Esophagus muscularis mucosa (tissue), 4 donors: ENCODE measurements at regions not wholly inside any gene's neighbourhood (a gene's known extent, or its start where the extent isn't known, plus 50 kb on each side); places are given as distances from the start of the nearest gene placed in this dataset.

Experiments
- DNase-seq: peaks from one replicate; pipeline ENCODE4 v3.0.0-alpha.2; 2017; ENCODE audit errors: extremely low spot score
- H3K27ac ChIP-seq, 4 donors: fragments of 200-600 bp; sonication (generic); replicated peaks in 1 of 4; 1 replicate in 3 of 4; 2 replicates in 1 of 4; pipeline ENCODE4 v1.5.1; 2016 to 2019; ENCODE audit warnings: mild to moderate bottlenecking in 1 of 4
- H3K27me3 ChIP-seq, 4 donors: fragments of 200-600 bp; sonication (generic); one replicate each; pipeline versions ENCODE4 v1.5.1 to v1.6.0; 2016 to 2019
- H3K36me3 ChIP-seq, 4 donors: fragments of 200-600 bp; sonication (generic); one replicate each; pipeline ENCODE4 v1.5.1; 2016 to 2019
- H3K4me1 ChIP-seq, 4 donors: fragments of 200-600 bp; sonication (generic); one replicate each; pipeline ENCODE4 v1.5.1; 2016 to 2019
- H3K4me3 ChIP-seq, 4 donors: fragments of 200-600 bp; sonication (generic); 1 replicate in 2 of 4; 2 replicates in 2 of 4; pipeline ENCODE4 v1.5.1; 2016 to 2019; ENCODE audit warnings: mild to moderate bottlenecking in 4 of 4, moderate library complexity in 1 of 4
- H3K9me3 ChIP-seq, 4 donors: fragments of 200-600 bp; sonication (generic); 1 replicate in 3 of 4; 2 replicates in 1 of 4; pipeline ENCODE4 v1.5.1; 2016 to 2019
- CTCF ChIP-seq, 3 experiments: fragments of 200-600 bp in 2 of 3; fragments of 450-650 bp in 1 of 3; sonication (generic) in 2 of 3; IDR thresholded peaks; one replicate each; pipeline ENCODE4 v1.5.1; 2017 to 2019; ENCODE audit warnings: antibody characterized with exemption in 3 of 3, mild to moderate bottlenecking in 2 of 3, moderate library complexity in 1 of 3
- EP300 ChIP-seq: sonication (generic); formaldehyde crosslinking; IDR thresholded peaks from one replicate; pipeline ENCODE4 v1.6.1; 2017; ENCODE audit warnings: antibody characterized with exemption
- POLR2A ChIP-seq: fragments of 450-650 bp; IDR thresholded peaks from one replicate; pipeline ENCODE4 v1.6.1; 2017; ENCODE audit warnings: antibody characterized with exemption, moderate library complexity, mild to moderate bottlenecking, low read depth
- POLR2AphosphoS5 ChIP-seq, 2 donors: sonication (generic); formaldehyde crosslinking; IDR thresholded peaks; one replicate each; pipeline ENCODE4 v1.6.1; 2017; ENCODE audit warnings: antibody characterized with exemption in 2 of 2
- WGBS: methylation state at CpG from one replicate; pipeline ENCODE4 v1.1.5; 2018; 5-methylcytosine and 5-hydroxymethylcytosine counted together
- intact Hi-C: fragments of 100-400 bp; cut with DNase I; formaldehyde crosslinking; loops from one replicate; pipeline ENCODE4 v1.15.1; 2023

GRCh38 chr3:109921509-109921908 is 584.2 kb upstream of the DPPA4 start:
- intact Hi-C loops, result no loop called here
- Histone ChIP-seq H3K36me3 (no peaks in the 10 kb centered on the region), H3K9me3 (no peaks in the 10 kb centered on the region), H3K4me3 (no peak overlapping the region), H3K4me1 (no peaks in the 10 kb centered on the region), H3K27me3 (no peaks in the 10 kb centered on the region), H3K27ac (no peak overlapping the region)
- no peak for TF ChIP-seq CTCF (IDR thresholded peaks at IDR 0.05)
- TF ChIP-seq POLR2AphosphoS5 (IDR thresholded peaks at IDR 0.05), result no peak
- no peak for TF ChIP-seq EP300
- TF ChIP-seq POLR2A, result no peak
- DNase-seq, result no peak
- 81% methylated on average over 5 of the region's 5 CpGs for WGBS

GRCh38 chr3:109922856-109923255 is 585.5 kb upstream of the DPPA4 start:
- 63% methylated on average over 2 of the region's 2 CpGs for WGBS
- no peak for TF ChIP-seq CTCF (IDR thresholded peaks at IDR 0.05)
- no peak for TF ChIP-seq EP300
- TF ChIP-seq POLR2A, result no peak
- no peak for TF ChIP-seq POLR2AphosphoS5 (IDR thresholded peaks at IDR 0.05)
- Histone ChIP-seq H3K4me1 (no peaks in the 10 kb centered on the region), H3K27me3 (no peaks in the 10 kb centered on the region), H3K36me3 (no peaks in the 10 kb centered on the region), H3K4me3 (no peak overlapping the region), H3K27ac (no peak overlapping the region), H3K9me3 (no peaks in the 10 kb centered on the region)
- intact Hi-C loops, result no loop called here
- DNase-seq, result no peak

- H3K4me3 ChIP-seq, result no peak overlapping the region
- no peaks in the 10 kb centered on the region for H3K36me3 ChIP-seq
- intact Hi-C loops, result no loop called here
- WGBS, result 85% methylated on average over 3 of the region's 3 CpGs
- H3K27ac ChIP-seq, result no peak overlapping the region
- no peak for DNase-seq
- no peaks in the 10 kb centered on the region for H3K4me1 ChIP-seq
- H3K9me3 ChIP-seq, result no peaks in the 10 kb centered on the region
- no peak for TF ChIP-seq POLR2A
- TF ChIP-seq CTCF (IDR thresholded peaks at IDR 0.05), result no peak
- TF ChIP-seq POLR2AphosphoS5 (IDR thresholded peaks at IDR 0.05), result no peak
- TF ChIP-seq EP300, result no peak
- no peaks in the 10 kb centered on the region for H3K27me3 ChIP-seq
These were observed 586.1 kb upstream of the DPPA4 start for GRCh38 chr3:109923431-109923830.

- TF ChIP-seq EP300, result no peak
- no peaks in the 10 kb centered on the region for H3K4me1 ChIP-seq
- no peak overlapping the region for H3K4me3 ChIP-seq
- H3K9me3 ChIP-seq, result no peaks in the 10 kb centered on the region
- H3K27me3 ChIP-seq, result no peaks in the 10 kb centered on the region
- intact Hi-C loops, result no loop called here
- no peaks in the 10 kb centered on the region for H3K36me3 ChIP-seq
- no peak overlapping the region for H3K27ac ChIP-seq
- DNase-seq, result no peak
These were observed 586.9 kb upstream of the DPPA4 start for GRCh38 chr3:109924196-109924595.

GRCh38 chr3:109926376-109926775 is 589.0 kb upstream of the DPPA4 start:
- DNase-seq, result no peak
- H3K4me3 ChIP-seq, result no peak overlapping the region
- no peaks in the 10 kb centered on the region for H3K27me3 ChIP-seq
- no peaks in the 10 kb centered on the region for H3K4me1 ChIP-seq
- no peaks in the 10 kb centered on the region for H3K9me3 ChIP-seq
- no peaks in the 10 kb centered on the region for H3K36me3 ChIP-seq
- TF ChIP-seq POLR2A (no peak), CTCF (IDR thresholded peaks at IDR 0.05) (no peak), POLR2AphosphoS5 (IDR thresholded peaks at IDR 0.05) (no peak), EP300 (no peak)
- intact Hi-C loops, result no loop called here
- 98% methylated on average over 8 of the region's 8 CpGs for WGBS
- no peak overlapping the region for H3K27ac ChIP-seq
